B cell (primary cell): ENCODE measurements at regions not wholly inside any gene's neighbourhood (a gene's known extent, or its start where the extent isn't known, plus 50 kb on each side); places are given as distances from the start of the nearest gene placed in this dataset.

Experiments used
- ATAC-seq: fragments of 200-7000 bp; cut with Tn5 transposase; one replicate; pipeline ENCODE4 v1.10.0; 2021; ENCODE audit warnings: low read depth, mild to moderate bottlenecking, moderate number of reproducible peaks, moderate library complexity
- CTCF ChIA-PET: fragments of 350-600 bp; sonication (Branson Sonifier 250); formaldehyde crosslinking; loops from one replicate; lab custom pipeline; 2021; ENCODE audit warnings: antibody characterized with exemption, inconsistent platforms; lab: Charles Lee
- POLR2A ChIA-PET: fragments of 350-600 bp; sonication (Branson Sonifier 250); formaldehyde crosslinking; loops from one replicate; lab custom pipeline; 2021; ENCODE audit warnings: antibody characterized with exemption; lab: Charles Lee
- DNase-seq: peaks from one replicate; pipeline ENCODE4 v3.0.0; 2013
- H2AFZ ChIP-seq: 2 replicates; pipeline ENCODE4 v1.6.1; 2012; ENCODE audit warnings: mild to moderate bottlenecking, low read depth, low read length; ENCODE audit not compliant: insufficient read depth, poor library complexity, severe bottlenecking
- H3K27ac ChIP-seq, 2 donors: 1 replicate in 1 of 2; 2 replicates in 1 of 2; pipeline ENCODE4 v1.5.1; 2012 to 2013; ENCODE audit warnings: low read length in 2 of 2, mild to moderate bottlenecking in 2 of 2, moderate library complexity in 1 of 2
- H3K27me3 ChIP-seq, 4 experiments: fragments of 200-600 bp in 1 of 4; sonication (generic) in 1 of 4; replicated peaks in 1 of 4; 1 replicate in 2 of 4; 2 replicates in 2 of 4; pipeline versions ENCODE4 v1.6.1 to v1.7.0; 2013 to 2016; ENCODE audit warnings: low read length in 3 of 4, mild to moderate bottlenecking in 2 of 4, mixed read lengths in 1 of 4, moderate library complexity in 1 of 4; ENCODE audit not compliant: insufficient read depth in 4 of 4, control insufficient read depth in 3 of 4; ENCODE audit errors: control extremely low read depth in 1 of 4
- H3K36me3 ChIP-seq, 2 experiments: replicated peaks in 1 of 2; 1 replicate in 1 of 2; 2 replicates in 1 of 2; pipeline versions ENCODE4 v1.6.1 to v1.7.1; 2013; ENCODE audit warnings: low read length in 1 of 2; ENCODE audit not compliant: insufficient read depth in 2 of 2, control insufficient read depth in 1 of 2; ENCODE audit errors: control extremely low read depth in 1 of 2, extremely low read depth in 1 of 2
- H3K4me1 ChIP-seq, 2 donors: fragments of 200-600 bp in 1 of 2; sonication (generic) in 1 of 2; 1 replicate in 1 of 2; 2 replicates in 1 of 2; pipeline versions ENCODE4 v1.5.1 to v1.6.1; 2013 to 2017; ENCODE audit warnings: low read length in 2 of 2; ENCODE audit not compliant: control insufficient read depth in 2 of 2, insufficient read depth in 2 of 2
- H3K4me2 ChIP-seq: replicated peaks from 2 replicates; pipeline ENCODE3; 2012; ENCODE audit warnings: mild to moderate bottlenecking, low read depth, low read length; ENCODE audit not compliant: poor library complexity, severe bottlenecking
- H3K4me3 ChIP-seq, 5 experiments: fragments of 200-600 bp in 1 of 5; sonication (generic) in 1 of 5; 1 replicate in 3 of 5; 2 replicates in 2 of 5; pipeline versions ENCODE4 v1.5.1 to v1.7.0; 2011 to 2016; ENCODE audit warnings: low read length in 4 of 5, mild to moderate bottlenecking in 4 of 5, low read depth in 2 of 5, control low read depth in 1 of 5, moderate library complexity in 1 of 5; ENCODE audit not compliant: insufficient read depth in 1 of 5; ENCODE audit errors: control extremely low read depth in 1 of 5, extremely low read depth in 1 of 5
- H3K79me2 ChIP-seq: fragments of 200-600 bp; sonication (generic); one replicate; pipeline ENCODE4 v1.6.0; 2016; ENCODE audit warnings: low read length; ENCODE audit not compliant: control insufficient read depth, insufficient read depth
- H3K9ac ChIP-seq: fragments of 200-600 bp; sonication (generic); 2 replicates; pipeline ENCODE4 v1.6.1; 2017; ENCODE audit warnings: mild to moderate bottlenecking, low read length, moderate library complexity
- H3K9me3 ChIP-seq, 3 donors: one replicate each; pipeline versions ENCODE4 v1.6.1 to v1.7.1; 2013; ENCODE audit warnings: low read length in 2 of 3; ENCODE audit not compliant: control insufficient read depth in 2 of 3, insufficient read depth in 1 of 3; ENCODE audit errors: control extremely low read depth in 1 of 3
- H4K20me1 ChIP-seq: 2 replicates; pipeline ENCODE4 v1.6.0; 2012; ENCODE audit warnings: mild to moderate bottlenecking, low read length; ENCODE audit not compliant: insufficient read depth, control insufficient read depth, poor library complexity, severe bottlenecking
- H3K27ac Mint-ChIP-seq: one replicate; pipeline ENCODE4 v1.8.0; 2021; ENCODE audit warnings: mixed read lengths
- H3K27me3 Mint-ChIP-seq: one replicate; pipeline ENCODE4 v1.8.0; 2021; ENCODE audit warnings: mixed read lengths
- H3K4me1 Mint-ChIP-seq: one replicate; pipeline ENCODE4 v1.8.0; 2021; ENCODE audit warnings: mixed read lengths
- H3K4me3 Mint-ChIP-seq: one replicate; pipeline ENCODE4 v1.8.0; 2021; ENCODE audit warnings: mixed read lengths
- H3K9me3 Mint-ChIP-seq: one replicate; pipeline ENCODE4 v1.8.0; 2022; ENCODE audit warnings: mixed read lengths; ENCODE audit not compliant: insufficient read depth
- EZH2 ChIP-seq: IDR thresholded peaks from 2 replicates; pipeline ENCODE4 v1.6.1; 2012; ENCODE audit warnings: borderline replicate concordance, low read depth, mild to moderate bottlenecking, moderate library complexity, low read length; ENCODE audit not compliant: insufficient read depth, poor library complexity, severe bottlenecking
- WGBS: methylation state at CpG from one replicate; pipeline ENCODE4 v1.1.5; 2013; ENCODE audit warnings: missing lambda C conversion rate; ENCODE audit not compliant: insufficient coverage; 5-methylcytosine and 5-hydroxymethylcytosine counted together
- intact Hi-C: fragments of 100-400 bp; cut with micrococcal nuclease; formaldehyde crosslinking; loops from one replicate; pipeline ENCODE4 v1.10.0; 2022
- TF ChIP-seq, protein P1 (sequence below): fragments of 200-600 bp; IDR thresholded peaks from one replicate; pipeline ENCODE4 v1.8.0; 2022; ENCODE audit warnings: antibody characterized with exemption, mild to moderate bottlenecking

DNA sequence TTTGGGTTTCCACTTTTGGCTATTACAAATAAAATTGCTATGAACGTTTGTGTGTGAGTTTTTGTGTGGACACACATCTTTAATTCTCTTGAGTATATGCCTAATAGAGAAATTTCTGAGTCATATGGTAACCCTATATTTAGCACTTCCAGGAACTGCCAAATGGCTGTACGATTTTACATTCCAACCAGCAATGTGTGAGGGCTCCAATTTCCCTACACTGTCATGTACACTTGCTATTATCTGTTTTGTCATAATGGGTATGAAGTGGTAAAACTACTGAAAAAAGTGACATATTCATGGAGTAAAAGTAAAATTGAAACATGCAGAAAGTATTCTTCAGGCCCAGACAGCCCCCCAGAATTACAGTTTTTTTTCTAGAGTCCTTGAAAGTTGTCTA is 59.6 kb upstream of the ESR1 start:
- H3K27ac Mint-ChIP-seq, result no peak overlapping the region
- no peaks in the 10 kb centered on the region for H3K4me1 Mint-ChIP-seq

DNA sequence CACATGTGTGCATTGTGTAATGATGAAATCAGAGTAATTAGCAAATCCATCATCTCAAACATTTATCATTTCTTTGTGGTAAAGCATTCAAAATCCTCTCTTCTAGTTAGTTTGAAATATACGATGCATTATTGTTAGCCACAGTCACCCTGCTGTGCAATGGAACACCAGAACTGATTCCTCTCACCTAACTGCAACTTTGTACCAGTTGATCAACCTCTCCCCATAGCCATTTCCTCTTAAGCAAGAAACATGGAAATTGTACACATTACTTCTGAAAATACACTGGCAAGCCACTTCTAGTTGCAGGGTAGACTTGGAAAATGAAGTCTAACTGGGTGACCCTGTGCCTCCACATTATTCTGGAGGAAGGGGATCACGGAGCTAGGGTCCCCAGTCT is 58.1 kb upstream of the ESR1 start:
- H3K4me3 ChIP-seq, result no peak overlapping the region
- 88% methylated on average over 1 of the region's 2 CpGs for WGBS
- H3K36me3 ChIP-seq, result no peaks in the 10 kb centered on the region
- H3K9ac ChIP-seq, result no peak overlapping the region
- ChIA-PET CTCF (interaction anchor here (2.2 kb wide), 1 partner anchor 16 kb away, joined by 7 read pairs; no protein-coding TSS in a partner anchor), POLR2A (no interaction called here)
- no peaks in the 10 kb centered on the region for H3K9me3 ChIP-seq
- no peaks in the 10 kb centered on the region for H4K20me1 ChIP-seq
- Mint-ChIP-seq H3K27me3 (no peaks in the 10 kb centered on the region), H3K4me1 (no peaks in the 10 kb centered on the region), H3K27ac (no peak overlapping the region), H3K4me3 (no peak overlapping the region), H3K9me3 (peaks cover 4% of the 10 kb centered on the region)
- DNase-seq (no peak), ATAC-seq (no peak)
- intact Hi-C loops, result no loop called here
- no peak overlapping the region for H2AFZ ChIP-seq
- no peaks in the 10 kb centered on the region for H3K4me1 ChIP-seq
- no peak overlapping the region for H3K4me2 ChIP-seq
- no peak for TF ChIP-seq EZH2
- TF ChIP-seq, protein P1, sequence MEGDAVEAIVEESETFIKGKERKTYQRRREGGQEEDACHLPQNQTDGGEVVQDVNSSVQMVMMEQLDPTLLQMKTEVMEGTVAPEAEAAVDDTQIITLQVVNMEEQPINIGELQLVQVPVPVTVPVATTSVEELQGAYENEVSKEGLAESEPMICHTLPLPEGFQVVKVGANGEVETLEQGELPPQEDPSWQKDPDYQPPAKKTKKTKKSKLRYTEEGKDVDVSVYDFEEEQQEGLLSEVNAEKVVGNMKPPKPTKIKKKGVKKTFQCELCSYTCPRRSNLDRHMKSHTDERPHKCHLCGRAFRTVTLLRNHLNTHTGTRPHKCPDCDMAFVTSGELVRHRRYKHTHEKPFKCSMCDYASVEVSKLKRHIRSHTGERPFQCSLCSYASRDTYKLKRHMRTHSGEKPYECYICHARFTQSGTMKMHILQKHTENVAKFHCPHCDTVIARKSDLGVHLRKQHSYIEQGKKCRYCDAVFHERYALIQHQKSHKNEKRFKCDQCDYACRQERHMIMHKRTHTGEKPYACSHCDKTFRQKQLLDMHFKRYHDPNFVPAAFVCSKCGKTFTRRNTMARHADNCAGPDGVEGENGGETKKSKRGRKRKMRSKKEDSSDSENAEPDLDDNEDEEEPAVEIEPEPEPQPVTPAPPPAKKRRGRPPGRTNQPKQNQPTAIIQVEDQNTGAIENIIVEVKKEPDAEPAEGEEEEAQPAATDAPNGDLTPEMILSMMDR, result no peak
- no peak overlapping the region for H3K27ac ChIP-seq
- H3K27me3 ChIP-seq, result no peaks in the 10 kb centered on the region
- no peaks in the 10 kb centered on the region for H3K79me2 ChIP-seq

More for the DNA sequence above, 59.6 kb upstream of the ESR1 start:
- Histone ChIP-seq H3K9ac (no peak overlapping the region), H3K9me3 (no peaks in the 10 kb centered on the region), H3K4me1 (no peaks in the 10 kb centered on the region), H3K27me3 (no peaks in the 10 kb centered on the region), H3K27ac (no peak overlapping the region), H3K79me2 (no peaks in the 10 kb centered on the region), H3K4me2 (no peak overlapping the region), H3K36me3 (no peaks in the 10 kb centered on the region), H4K20me1 (no peaks in the 10 kb centered on the region), H2AFZ (no peak overlapping the region), H3K4me3 (no peak overlapping the region)
- ATAC-seq (no peak), DNase-seq (no peak)
- Mint-ChIP-seq H3K4me3 (no peak overlapping the region), H3K9me3 (peaks cover 4% of the 10 kb centered on the region), H3K27me3 (no peaks in the 10 kb centered on the region)
- CTCF ChIA-PET, result interaction anchor here (2.2 kb wide), 1 partner anchor 17 kb away, joined by 7 read pairs; no protein-coding TSS in a partner anchor
- TF ChIP-seq EZH2, result no peak
- TF ChIP-seq, protein P1, result no peak
- no CpG with 5 or more reads among the region's 2 CpGs for WGBS
- intact Hi-C loops, result no loop called here
- POLR2A ChIA-PET, result interaction anchor here (0.7 kb wide), 1 partner anchor 64 kb away, joined by 3 read pairs; no protein-coding TSS in a partner anchor
